GM12878 (cell line): ENCODE measurements at regions not wholly inside any gene's neighbourhood (a gene's known extent, or its start where the extent isn't known, plus 50 kb on each side); places are given as distances from the start of the nearest gene placed in this dataset.

ENCODE experiments used
- ATAC-seq: fragments of 200-7000 bp; cut with Tn5 transposase; 3 replicates; pipeline ENCODE4 v1.9.1; 2020; ENCODE audit warnings: mild to moderate bottlenecking, moderate library complexity
- BruUV-seq: library from RNA; stranded (reverse); fragments of 400-500 nt; replicated peaks from 2 replicates; lab custom pipeline; 2021; lab: Mats Ljungman, UMichigan
- CTCF ChIA-PET: fragments of 300-600 bp; sonication (Branson Sonifier 250); formaldehyde crosslinking; extraction: SDS; loops from one replicate; lab custom pipeline; 2021; ENCODE audit warnings: inconsistent platforms; lab: Yijun Ruan, JAX
- POLR2A ChIA-PET: fragments of 350-600 bp; formaldehyde crosslinking; extraction: SDS; loops from one replicate; lab custom pipeline; 2021; ENCODE audit warnings: inconsistent platforms; lab: Charles Lee
- RAD21 ChIA-PET: fragments of 300-600 bp; sonication (Branson Sonifier 250); formaldehyde crosslinking; loops from one replicate; lab custom pipeline; 2023; ENCODE audit warnings: antibody characterized with exemption; ENCODE audit not compliant: unreplicated experiment; lab: Charles Lee
- SMC1A ChIA-PET: fragments of 300-600 bp; sonication (Branson Sonifier 250); formaldehyde crosslinking; loops from one replicate; lab custom pipeline; 2023; ENCODE audit not compliant: unreplicated experiment, uncharacterized antibody; lab: Charles Lee
- DNase-seq: peaks from one replicate; pipeline ENCODE4 v3.0.0-alpha.2; 2011; ENCODE audit warnings: low read depth, low spot score
- FAIRE-seq: peaks from 3 replicates; lab custom pipeline; 2011; peaks lifted over from hg19 to GRCh38; lab: Jason Lieb, UNC
- H2AFZ ChIP-seq: 2 replicates; pipeline ENCODE4 v1.6.0; 2011; ENCODE audit warnings: low read depth, low read length, control low read depth; ENCODE audit not compliant: control insufficient read depth
- H3K27ac ChIP-seq: 2 replicates; pipeline ENCODE4 v1.5.1; 2011; ENCODE audit warnings: control low read depth; ENCODE audit not compliant: control insufficient read depth, insufficient read depth
- H3K27me3 ChIP-seq, 2 experiments: replicated peaks in 1 of 2; 2 replicates each; pipeline versions ENCODE4 v1.6.0 to v1.6.1; 2011; ENCODE audit warnings: low read length in 1 of 2; ENCODE audit not compliant: control insufficient read depth in 2 of 2, insufficient read depth in 2 of 2
- H3K36me3 ChIP-seq, 2 experiments: 2 replicates each; pipeline ENCODE4 v1.5.1; 2011; ENCODE audit warnings: low read length in 1 of 2; ENCODE audit not compliant: control insufficient read depth in 2 of 2, insufficient read depth in 2 of 2
- H3K4me1 ChIP-seq: 2 replicates; pipeline ENCODE4 v1.6.1; 2011; ENCODE audit warnings: mild to moderate bottlenecking, low read length, moderate library complexity, mixed read lengths; ENCODE audit not compliant: control insufficient read depth, insufficient read depth
- H3K4me2 ChIP-seq: 2 replicates; pipeline ENCODE4 v1.6.0; 2011; ENCODE audit warnings: control low read depth; ENCODE audit not compliant: control insufficient read depth, insufficient read depth
- H3K4me3 ChIP-seq: fragments of 200-600 bp; sonication (generic); 2 replicates; pipeline ENCODE4 v1.5.1; 2016
- H3K79me2 ChIP-seq: 2 replicates; pipeline ENCODE4 v1.6.0; 2011; ENCODE audit warnings: low read length; ENCODE audit not compliant: control insufficient read depth, insufficient read depth
- H3K9ac ChIP-seq: 2 replicates; pipeline ENCODE4 v1.8.0; 2011; ENCODE audit warnings: low read length, control low read depth, mixed read lengths; ENCODE audit not compliant: control insufficient read depth, insufficient read depth
- H3K9me3 ChIP-seq: replicated peaks from 3 replicates; pipeline ENCODE4 v1.5.1; 2011; ENCODE audit warnings: mild to moderate bottlenecking, low read length; ENCODE audit not compliant: control insufficient read depth, insufficient read depth
- H4K20me1 ChIP-seq: 2 replicates; pipeline ENCODE4 v1.6.0; 2011; ENCODE audit not compliant: control insufficient read depth, insufficient read depth
- BACH1 ChIP-seq: fragments of 450-650 bp; IDR thresholded peaks from 2 replicates; pipeline ENCODE4 v1.6.1; 2017; ENCODE audit warnings: mild to moderate bottlenecking, borderline replicate concordance
- BCL3 ChIP-seq: IDR thresholded peaks from 2 replicates; pipeline ENCODE4 v1.6.1; 2011; ENCODE audit warnings: borderline replicate concordance, low read depth, mild to moderate bottlenecking, moderate library complexity, low read length; ENCODE audit not compliant: insufficient read depth, poor library complexity, severe bottlenecking
- CBX3 ChIP-seq: fragments of 200-600 bp; sonication (generic); IDR thresholded peaks from 2 replicates; pipeline ENCODE4 v1.6.1; 2016; ENCODE audit warnings: low read depth, borderline replicate concordance
- CEBPB ChIP-seq, 2 experiments: fragments of 150-350 bp in 1 of 2; IDR thresholded peaks; 2 replicates each; pipeline ENCODE4 v1.6.1; 2012 to 2014; ENCODE audit warnings: low read depth in 2 of 2, low read length in 2 of 2, borderline replicate concordance in 1 of 2, inconsistent platforms in 1 of 2
- CHD4 ChIP-seq: fragments of 200-600 bp; sonication (generic); IDR thresholded peaks from 2 replicates; pipeline ENCODE4 v1.6.1; 2016; ENCODE audit warnings: mild to moderate bottlenecking
- HDAC6 ChIP-seq: fragments of 200-600 bp; sonication (generic); IDR thresholded peaks from one replicate; pipeline ENCODE4 v1.8.0; 2017; ENCODE audit warnings: antibody characterized with exemption; ENCODE audit not compliant: unreplicated experiment
- KLF5 ChIP-seq: fragments of 450-650 bp; IDR thresholded peaks from 2 replicates; pipeline ENCODE4 v1.6.1; 2014; ENCODE audit warnings: mild to moderate bottlenecking; ENCODE audit not compliant: partially characterized antibody
- MEF2B ChIP-seq: fragments of 450-650 bp; IDR thresholded peaks from 2 replicates; pipeline ENCODE4 v1.6.1; 2018; ENCODE audit warnings: mild to moderate bottlenecking, moderate library complexity; ENCODE audit not compliant: partially characterized antibody, poor library complexity, severe bottlenecking
- MLLT1 ChIP-seq: fragments of 450-650 bp; IDR thresholded peaks from 2 replicates; pipeline ENCODE4 v1.6.1; 2016; ENCODE audit warnings: mild to moderate bottlenecking
- NR2F1 ChIP-seq: fragments of 450-650 bp; conservative IDR thresholded peaks from 2 replicates; pipeline ENCODE4 v1.6.1; 2017; ENCODE audit warnings: mild to moderate bottlenecking
- PAX5 ChIP-seq: IDR thresholded peaks from 2 replicates; pipeline ENCODE4 v1.6.1; 2011; ENCODE audit warnings: low read depth, low read length, borderline replicate concordance
- POU2F2 ChIP-seq: IDR thresholded peaks from 3 replicates; pipeline ENCODE4 v1.6.1; 2011; ENCODE audit warnings: low read depth, mild to moderate bottlenecking, low read length, borderline replicate concordance
- RCOR1 ChIP-seq: conservative IDR thresholded peaks from 2 replicates; pipeline ENCODE4 v1.6.1; 2012; ENCODE audit warnings: low read depth, low read length, improper control_type of control experiment
- ZNF217 ChIP-seq: fragments of 450-650 bp; IDR thresholded peaks from 2 replicates; pipeline ENCODE4 v1.6.1; 2017; ENCODE audit warnings: antibody characterized with exemption, mild to moderate bottlenecking
- ZNF24 ChIP-seq: fragments of 450-650 bp; IDR thresholded peaks from 2 replicates; pipeline ENCODE4 v1.6.1; 2017; ENCODE audit warnings: antibody characterized with exemption, mild to moderate bottlenecking
- ZNF592 ChIP-seq: fragments of 450-650 bp; IDR thresholded peaks from 2 replicates; pipeline ENCODE4 v1.6.1; 2017; ENCODE audit warnings: mild to moderate bottlenecking, moderate library complexity
- ZNF622 ChIP-seq: fragments of 450-650 bp; IDR thresholded peaks from 2 replicates; pipeline ENCODE4 v1.6.1; 2017; ENCODE audit warnings: mild to moderate bottlenecking, inconsistent platforms
- WGBS: methylation state at CpG from one replicate; pipeline ENCODE4 v1.1.6; 2016; ENCODE audit warnings: low lambda C conversion rate; ENCODE audit not compliant: insufficient replicate concordance, insufficient coverage; ENCODE audit errors: missing lambda C conversion rate; 5-methylcytosine and 5-hydroxymethylcytosine counted together
- in situ Hi-C: fragments of 300-500 bp; cut with MboI; formaldehyde crosslinking; loops from 9 replicates; pipeline ENCODE4 v1.14.3; 2018; ENCODE audit warnings: mixed read lengths
- intact Hi-C: fragments of 100-400 bp; cut with micrococcal nuclease; formaldehyde crosslinking; loops from one replicate; pipeline ENCODE4 v1.14.2; 2022; ENCODE audit not compliant: unreplicated experiment

GRCh38 chr3:154843647-154844046 lies 236.5 kb upstream of the MME start (continued):
- TF ChIP-seq RCOR1 = no peak
- TF ChIP-seq HDAC6 = no peak
- TF ChIP-seq CHD4 = no peak
- TF ChIP-seq BACH1 = no peak
- TF ChIP-seq ZNF217 = no peak
- TF ChIP-seq MLLT1 = no peak
- TF ChIP-seq ZNF24 = no peak
- TF ChIP-seq CBX3 = no peak

GRCh38 chr3:154842536-154842935 lies 237.6 kb upstream of the MME start:
- BruUV-seq = no TSS peak

More at GRCh38 chr3:154842536-154842935, 237.6 kb upstream of the MME start:
- Histone ChIP-seq H4K20me1 (no peaks in the 10 kb centered on the region), H3K27ac (no peak overlapping the region), H3K79me2 (no peaks in the 10 kb centered on the region), H3K4me3 (no peak overlapping the region), H3K27me3 (no peaks in the 10 kb centered on the region), H3K9ac (no peak overlapping the region), H3K4me1 (no peaks in the 10 kb centered on the region), H3K4me2 (no peak overlapping the region), H3K9me3 (no peaks in the 10 kb centered on the region), H3K36me3 (no peaks in the 10 kb centered on the region), H2AFZ (no peak overlapping the region)
- TF ChIP-seq ZNF622 (no peak), BCL3 (no peak), PAX5 (no peak), CEBPB (IDR thresholded peaks at IDR 0.05; ENCODE audit: borderline replicate concordance in 1 of 2, low read depth in 2 of 2, low read length in 2 of 2) (no peak), KLF5 (no peak), MEF2B (no peak), POU2F2 (no peak), NR2F1 (no peak), ZNF592 (no peak)
- DNase-seq (no peak), ATAC-seq (no peak), FAIRE-seq (no peak)
- ChIA-PET CTCF (no interaction called here), POLR2A (no interaction called here), SMC1A (interaction anchor here (1.1 kb wide), 1 partner anchor 41 kb away, joined by 3 read pairs; no protein-coding TSS in a partner anchor), RAD21 (no interaction called here)
- in situ Hi-C loops (no loop called here), intact Hi-C loops (no loop called here)
- WGBS = 30% methylated on average over 2 of the region's 2 CpGs
